Stomach (tissue), 8 donors: ENCODE measurements at regions not wholly inside any gene's neighbourhood (a gene's known extent, or its start where the extent isn't known, plus 50 kb on each side); places are given as distances from the start of the nearest gene placed in this dataset.
A peak's percentile ranks its signal among the peaks of the same experiment; 100 is the strongest.

ENCODE experiments used
- DNase-seq, 2 donors: peaks; one replicate each; pipeline versions ENCODE4 v3.0.0 to v3.0.0-alpha.2; 2013 to 2019
- H3K27ac ChIP-seq, 5 donors: fragments of 200-600 bp in 4 of 5; sonication (generic) in 4 of 5; one replicate each; pipeline ENCODE4 v1.5.1; 2013 to 2019; ENCODE audit warnings: mild to moderate bottlenecking in 1 of 5, moderate library complexity in 1 of 5
- H3K27me3 ChIP-seq, 3 donors: fragments of 200-600 bp; sonication (generic); one replicate each; pipeline ENCODE4 v1.5.1; 2017 to 2019; ENCODE audit warnings: mixed run types in 1 of 3
- H3K36me3 ChIP-seq, 4 donors: fragments of 200-600 bp; sonication (generic); 1 replicate in 3 of 4; 2 replicates in 1 of 4; pipeline ENCODE4 v1.5.1; 2016 to 2019
- H3K4me1 ChIP-seq, 4 donors: fragments of 200-600 bp; sonication (generic); one replicate each; pipeline ENCODE4 v1.5.1; 2016 to 2019
- H3K4me3 ChIP-seq, 4 donors: fragments of 200-600 bp; sonication (generic) in 3 of 4; one replicate each; pipeline ENCODE4 v1.5.1; 2016 to 2019; ENCODE audit warnings: mild to moderate bottlenecking in 1 of 4
- H3K9me3 ChIP-seq, 4 donors: fragments of 200-600 bp; sonication (generic); one replicate each; pipeline ENCODE4 v1.5.1; 2016 to 2019
- EP300 ChIP-seq: sonication (generic); formaldehyde crosslinking; IDR thresholded peaks from one replicate; pipeline ENCODE4 v1.6.1; 2017; ENCODE audit warnings: antibody characterized with exemption
- POLR2A ChIP-seq, 4 donors: fragments of 450-650 bp; IDR thresholded peaks; one replicate each; pipeline ENCODE4 v1.6.1; 2016; ENCODE audit warnings: antibody characterized with exemption in 4 of 4, control low read depth in 2 of 4, mild to moderate bottlenecking in 1 of 4, moderate library complexity in 1 of 4
- POLR2AphosphoS5 ChIP-seq, 3 donors: sonication (generic); formaldehyde crosslinking; IDR thresholded peaks; one replicate each; pipeline ENCODE4 v1.6.1; 2016; ENCODE audit warnings: antibody characterized with exemption in 3 of 3
- WGBS, 5 donors: extraction: QIAGEN DNeasy Blood & Tissue Kit in 3 of 5; methylation state at CpG; one replicate each; pipeline versions ENCODE4 v1.1.5 to v1.1.7; 2013 to 2018; 5-methylcytosine and 5-hydroxymethylcytosine counted together
- intact Hi-C: fragments of 100-400 bp; cut with DNase I; formaldehyde crosslinking; loops from one replicate; pipeline ENCODE4 v1.15.1; 2023; ENCODE audit warnings: low total_unique reads
- TF ChIP-seq, protein P1 (sequence below), 7 experiments: fragments of 450-650 bp in 4 of 7; fragments of 200-600 bp in 3 of 7; sonication (generic) in 3 of 7; IDR thresholded peaks; one replicate each; pipeline ENCODE4 v1.5.1; 2016 to 2019; ENCODE audit warnings: antibody characterized with exemption in 7 of 7, control low read depth in 2 of 7, mild to moderate bottlenecking in 1 of 7
- donor health status: healthy with polysubstance abuse.
- donor health status: Bipolar disorder and iron deficiency.
- donor health status: healthy.

DNA sequence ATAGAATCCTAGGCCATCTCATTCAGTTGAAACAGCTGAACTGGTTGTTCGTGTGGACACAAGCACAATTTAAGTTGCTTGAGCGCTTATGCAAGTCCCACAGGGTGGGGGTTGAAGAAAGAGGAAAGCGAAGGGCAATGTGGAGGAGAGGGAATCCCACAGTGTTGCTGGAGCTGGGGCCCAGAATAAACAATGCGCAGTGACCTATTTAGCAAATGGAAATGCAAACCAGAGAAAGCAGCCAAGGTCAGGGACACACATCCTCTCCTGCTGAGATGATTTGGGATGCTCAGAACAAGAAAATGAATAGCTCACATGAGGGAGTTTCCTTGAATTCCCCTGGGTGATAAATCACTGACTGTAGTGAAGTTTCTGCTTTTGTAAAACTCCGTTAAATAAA lies 838.3 kb downstream of the TLE4 start:
- peak in 1 of 2 donors; percentile 79 for DNase-seq
- Histone ChIP-seq H3K9me3 (no peaks in the 10 kb centered on the region), H3K4me3 (no peak overlapping the region), H3K27ac (no peak overlapping the region), H3K27me3 (no peaks in the 10 kb centered on the region), H3K36me3 (no peaks in the 10 kb centered on the region), H3K4me1 (no peaks in the 10 kb centered on the region)
- 18 to 31% (median 24%) methylated on average over 5 of the region's 5 CpGs for WGBS, 5 donors
- intact Hi-C loops = no loop called here
- TF ChIP-seq POLR2A (IDR thresholded peaks at IDR 0.05) = no peak
- TF ChIP-seq, protein P1, sequence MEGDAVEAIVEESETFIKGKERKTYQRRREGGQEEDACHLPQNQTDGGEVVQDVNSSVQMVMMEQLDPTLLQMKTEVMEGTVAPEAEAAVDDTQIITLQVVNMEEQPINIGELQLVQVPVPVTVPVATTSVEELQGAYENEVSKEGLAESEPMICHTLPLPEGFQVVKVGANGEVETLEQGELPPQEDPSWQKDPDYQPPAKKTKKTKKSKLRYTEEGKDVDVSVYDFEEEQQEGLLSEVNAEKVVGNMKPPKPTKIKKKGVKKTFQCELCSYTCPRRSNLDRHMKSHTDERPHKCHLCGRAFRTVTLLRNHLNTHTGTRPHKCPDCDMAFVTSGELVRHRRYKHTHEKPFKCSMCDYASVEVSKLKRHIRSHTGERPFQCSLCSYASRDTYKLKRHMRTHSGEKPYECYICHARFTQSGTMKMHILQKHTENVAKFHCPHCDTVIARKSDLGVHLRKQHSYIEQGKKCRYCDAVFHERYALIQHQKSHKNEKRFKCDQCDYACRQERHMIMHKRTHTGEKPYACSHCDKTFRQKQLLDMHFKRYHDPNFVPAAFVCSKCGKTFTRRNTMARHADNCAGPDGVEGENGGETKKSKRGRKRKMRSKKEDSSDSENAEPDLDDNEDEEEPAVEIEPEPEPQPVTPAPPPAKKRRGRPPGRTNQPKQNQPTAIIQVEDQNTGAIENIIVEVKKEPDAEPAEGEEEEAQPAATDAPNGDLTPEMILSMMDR (IDR thresholded peaks at IDR 0.05) = no peak
- no peak for TF ChIP-seq EP300
- TF ChIP-seq POLR2AphosphoS5 (IDR thresholded peaks at IDR 0.05) = no peak

DNA sequence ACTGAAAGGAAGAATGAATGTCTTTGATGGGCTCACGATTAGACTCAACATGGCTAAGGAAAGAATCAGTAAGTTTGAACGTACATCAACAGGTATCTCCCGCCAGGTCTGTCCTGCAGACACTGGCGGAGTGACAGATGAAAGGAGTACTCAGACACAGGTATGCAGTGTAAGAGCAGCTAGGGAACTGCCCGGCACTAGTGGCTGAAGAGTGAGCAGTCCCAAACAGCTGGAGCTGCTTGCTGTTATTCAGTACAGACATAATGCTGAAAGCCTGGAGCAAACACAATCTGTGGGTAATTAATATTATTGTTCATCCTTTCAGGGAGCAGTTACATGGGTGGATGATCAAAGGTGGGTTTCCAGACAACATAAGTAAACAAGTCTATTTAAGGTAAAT lies 835.5 kb downstream of the TLE4 start:
- TF ChIP-seq POLR2AphosphoS5 (IDR thresholded peaks at IDR 0.05) (no peak), POLR2A (IDR thresholded peaks at IDR 0.05) (no peak), EP300 (no peak)
- TF ChIP-seq, protein P1 (IDR thresholded peaks at IDR 0.05) = no peak
- no peaks in the 10 kb centered on the region for H3K36me3 ChIP-seq
- H3K4me3 ChIP-seq = no peak overlapping the region
- no peak overlapping the region for H3K27ac ChIP-seq
- H3K4me1 ChIP-seq = no peaks in the 10 kb centered on the region
- intact Hi-C loops = no loop called here
- no peaks in the 10 kb centered on the region for H3K9me3 ChIP-seq
- WGBS, 5 donors = 89 to 93% (median 91%) methylated on average over 5 of the region's 5 CpGs
- DNase-seq = no peak
- no peaks in the 10 kb centered on the region for H3K27me3 ChIP-seq

DNA sequence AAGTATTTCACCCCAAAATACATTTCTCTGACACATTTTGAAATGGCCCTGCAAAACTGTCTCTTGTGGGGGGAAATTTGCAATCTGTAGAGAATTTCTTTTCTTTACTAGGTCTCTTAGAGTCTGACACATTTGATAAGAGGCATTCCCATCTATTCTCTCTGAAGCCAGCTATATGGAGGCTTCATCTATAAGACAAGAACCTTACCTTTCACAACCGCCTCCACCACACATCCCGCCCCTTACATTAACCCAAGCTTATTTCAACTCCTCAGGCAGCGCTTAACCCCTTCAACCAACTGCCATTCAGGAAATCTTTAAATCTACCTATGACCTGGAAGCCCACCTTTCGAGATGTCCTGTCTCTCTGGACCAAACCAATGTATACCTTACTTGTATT lies 829.5 kb downstream of the TLE4 start:
- Histone ChIP-seq H3K36me3 (no peaks in the 10 kb centered on the region), H3K9me3 (peaks cover 0 to 7% (median 0%) of the 10 kb centered on the region in 4 donors), H3K4me1 (no peaks in the 10 kb centered on the region), H3K4me3 (no peak overlapping the region), H3K27ac (no peak overlapping the region), H3K27me3 (no peaks in the 10 kb centered on the region)
- 82 to 90% (median 85%) methylated on average over 4 of the region's 4 CpGs for WGBS, 5 donors
- intact Hi-C loops = no loop called here
- no peak for DNase-seq
- TF ChIP-seq POLR2A (IDR thresholded peaks at IDR 0.05) = no peak
- TF ChIP-seq, protein P1 (IDR thresholded peaks at IDR 0.05) = no peak
- TF ChIP-seq EP300 = no peak
- no peak for TF ChIP-seq POLR2AphosphoS5 (IDR thresholded peaks at IDR 0.05)

DNA sequence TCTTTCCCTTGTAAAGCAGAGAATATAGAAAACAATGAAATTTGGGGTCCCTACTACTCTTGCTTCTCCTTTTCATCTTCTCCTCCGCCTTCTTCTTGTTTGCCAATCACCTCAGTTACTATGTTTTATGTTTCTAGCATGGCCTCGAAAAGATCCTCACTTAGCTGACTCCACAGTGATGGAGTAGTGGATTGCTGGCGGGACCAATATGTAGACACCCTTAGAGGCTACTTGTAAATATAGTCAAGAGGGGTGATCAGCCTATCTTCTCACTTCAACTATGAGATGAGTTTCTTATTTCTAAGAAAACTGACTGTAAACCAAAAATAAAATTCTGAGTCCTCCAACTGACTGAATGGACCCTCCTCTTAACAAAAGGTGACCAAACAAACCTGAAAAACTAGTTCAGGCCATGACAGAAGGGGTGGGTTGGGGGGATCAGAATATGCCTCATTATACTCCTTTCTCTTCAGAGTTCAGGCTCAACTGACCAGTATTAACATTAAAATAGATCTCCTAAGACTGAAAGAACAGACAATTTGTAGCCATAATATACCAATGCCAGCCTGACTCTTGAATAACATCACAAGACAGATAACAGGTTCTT lies 829.0 kb downstream of the TLE4 start:
- Histone ChIP-seq H3K27ac (no peak overlapping the region), H3K27me3 (no peaks in the 10 kb centered on the region), H3K4me3 (no peak overlapping the region), H3K9me3 (peaks cover 0 to 10% (median 0%) of the 10 kb centered on the region in 4 donors), H3K4me1 (no peaks in the 10 kb centered on the region), H3K36me3 (no peaks in the 10 kb centered on the region)
- TF ChIP-seq EP300 = no peak
- TF ChIP-seq, protein P1 (IDR thresholded peaks at IDR 0.05) = no peak
- TF ChIP-seq POLR2A (IDR thresholded peaks at IDR 0.05) = no peak
- TF ChIP-seq POLR2AphosphoS5 (IDR thresholded peaks at IDR 0.05) = no peak
- DNase-seq = no peak
- WGBS, 5 donors = 77 to 86% (median 83%) methylated on average over 3 of the region's 3 CpGs
- intact Hi-C loops = no loop called here
